PFSK-1 (cell line): ENCODE measurements at regions not wholly inside any gene's neighbourhood (a gene's known extent, or its start where the extent isn't known, plus 50 kb on each side); places are given as distances from the start of the nearest gene placed in this dataset.
A peak's percentile ranks its signal among the peaks of the same experiment; 100 is the strongest.

ENCODE experiments used
- FOXP2 ChIP-seq: optimal IDR thresholded peaks from 2 replicates; pipeline ENCODE3; 2011; ENCODE audit warnings: borderline replicate concordance, control low read depth, inconsistent platforms; ENCODE audit not compliant: insufficient read depth; ENCODE audit errors: extremely low read length, extremely low read depth
- POLR2AphosphoS5 ChIP-seq: IDR thresholded peaks from 2 replicates; pipeline ENCODE4 v1.6.1; 2012; ENCODE audit warnings: low read depth, mild to moderate bottlenecking, control low read depth, low read length, moderate library complexity
- SIN3A ChIP-seq: IDR thresholded peaks from 2 replicates; pipeline ENCODE4 v1.6.1; 2012; ENCODE audit warnings: mild to moderate bottlenecking, low read length, moderate library complexity, borderline replicate concordance; ENCODE audit not compliant: insufficient read depth
- TAF1 ChIP-seq: IDR thresholded peaks from 2 replicates; pipeline ENCODE4 v1.6.1; 2012; ENCODE audit warnings: low read length, control low read depth, borderline replicate concordance; ENCODE audit not compliant: insufficient read depth
- TF ChIP-seq, protein P1 (sequence below), 2 experiments: IDR thresholded peaks; 2 replicates each; pipeline versions ENCODE4 v1.6.1 to v1.8.0; 2011 to 2012; ENCODE audit warnings: low read depth in 2 of 2, low read length in 2 of 2, control low read depth in 1 of 2, inconsistent platforms in 1 of 2, mild to moderate bottlenecking in 1 of 2, moderate library complexity in 1 of 2; ENCODE audit not compliant: insufficient read depth in 1 of 2

DNA sequence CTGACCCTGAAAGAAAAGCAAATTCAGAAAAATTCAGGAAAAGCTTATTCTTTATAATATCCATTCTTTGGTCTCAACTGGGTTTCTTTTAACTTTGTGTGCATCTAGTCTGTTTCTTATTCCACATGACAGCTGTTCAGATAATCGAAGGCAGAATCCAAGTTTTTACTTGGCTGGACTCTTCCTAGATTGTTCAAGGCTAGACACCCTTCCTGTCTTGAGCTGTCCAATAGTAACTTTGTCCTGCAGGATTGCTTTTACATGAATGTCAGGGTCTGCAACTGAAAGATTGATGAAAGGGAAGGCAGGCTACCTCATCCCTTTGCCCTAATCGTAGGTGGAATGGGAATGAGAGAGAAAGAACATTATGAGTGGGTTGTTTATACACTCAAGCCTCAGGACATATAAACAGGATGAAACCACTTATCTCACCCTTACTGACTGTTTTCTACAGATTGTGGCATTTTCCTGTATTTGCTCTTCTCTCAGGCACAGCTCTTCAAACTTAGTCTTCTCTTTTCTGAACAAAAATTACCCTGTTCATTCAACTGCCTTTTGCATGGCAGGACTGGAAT is 76.9 kb downstream of the LEPR start:
- TF ChIP-seq POLR2AphosphoS5, result no peak
- TF ChIP-seq, protein P1, sequence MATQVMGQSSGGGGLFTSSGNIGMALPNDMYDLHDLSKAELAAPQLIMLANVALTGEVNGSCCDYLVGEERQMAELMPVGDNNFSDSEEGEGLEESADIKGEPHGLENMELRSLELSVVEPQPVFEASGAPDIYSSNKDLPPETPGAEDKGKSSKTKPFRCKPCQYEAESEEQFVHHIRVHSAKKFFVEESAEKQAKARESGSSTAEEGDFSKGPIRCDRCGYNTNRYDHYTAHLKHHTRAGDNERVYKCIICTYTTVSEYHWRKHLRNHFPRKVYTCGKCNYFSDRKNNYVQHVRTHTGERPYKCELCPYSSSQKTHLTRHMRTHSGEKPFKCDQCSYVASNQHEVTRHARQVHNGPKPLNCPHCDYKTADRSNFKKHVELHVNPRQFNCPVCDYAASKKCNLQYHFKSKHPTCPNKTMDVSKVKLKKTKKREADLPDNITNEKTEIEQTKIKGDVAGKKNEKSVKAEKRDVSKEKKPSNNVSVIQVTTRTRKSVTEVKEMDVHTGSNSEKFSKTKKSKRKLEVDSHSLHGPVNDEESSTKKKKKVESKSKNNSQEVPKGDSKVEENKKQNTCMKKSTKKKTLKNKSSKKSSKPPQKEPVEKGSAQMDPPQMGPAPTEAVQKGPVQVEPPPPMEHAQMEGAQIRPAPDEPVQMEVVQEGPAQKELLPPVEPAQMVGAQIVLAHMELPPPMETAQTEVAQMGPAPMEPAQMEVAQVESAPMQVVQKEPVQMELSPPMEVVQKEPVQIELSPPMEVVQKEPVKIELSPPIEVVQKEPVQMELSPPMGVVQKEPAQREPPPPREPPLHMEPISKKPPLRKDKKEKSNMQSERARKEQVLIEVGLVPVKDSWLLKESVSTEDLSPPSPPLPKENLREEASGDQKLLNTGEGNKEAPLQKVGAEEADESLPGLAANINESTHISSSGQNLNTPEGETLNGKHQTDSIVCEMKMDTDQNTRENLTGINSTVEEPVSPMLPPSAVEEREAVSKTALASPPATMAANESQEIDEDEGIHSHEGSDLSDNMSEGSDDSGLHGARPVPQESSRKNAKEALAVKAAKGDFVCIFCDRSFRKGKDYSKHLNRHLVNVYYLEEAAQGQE (IDR thresholded peaks at IDR 0.05; ENCODE audit: insufficient read depth in 1 of 2, low read depth in 2 of 2, low read length in 2 of 2), result peak in 1 of 2 experiments; percentile 76; a peak in 2 of 4 replicates

DNA sequence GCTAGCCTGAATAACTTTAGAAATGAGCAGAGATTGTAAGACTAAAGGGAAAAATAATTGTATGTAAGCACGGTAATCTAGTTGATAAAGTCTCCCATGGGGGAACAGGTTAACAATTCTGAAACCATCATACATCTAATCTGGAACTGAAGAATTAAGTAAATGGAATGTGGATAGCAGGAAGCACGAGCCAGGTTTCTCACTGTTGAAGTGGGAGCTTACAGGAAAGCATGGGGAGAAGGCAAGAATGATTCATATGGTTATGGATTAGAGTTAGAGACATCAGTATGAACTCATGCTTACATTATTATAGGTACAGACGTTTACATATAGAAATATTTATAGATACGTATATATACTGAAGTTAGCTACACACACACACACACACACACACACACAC is 83.0 kb downstream of the LEPR start:
- TF ChIP-seq SIN3A, result no peak
- no peak for TF ChIP-seq POLR2AphosphoS5
- TF ChIP-seq, protein P1 (IDR thresholded peaks at IDR 0.05; ENCODE audit: insufficient read depth in 1 of 2, low read depth in 2 of 2, low read length in 2 of 2), result no peak
- no peak for TF ChIP-seq FOXP2
- no peak for TF ChIP-seq TAF1

DNA sequence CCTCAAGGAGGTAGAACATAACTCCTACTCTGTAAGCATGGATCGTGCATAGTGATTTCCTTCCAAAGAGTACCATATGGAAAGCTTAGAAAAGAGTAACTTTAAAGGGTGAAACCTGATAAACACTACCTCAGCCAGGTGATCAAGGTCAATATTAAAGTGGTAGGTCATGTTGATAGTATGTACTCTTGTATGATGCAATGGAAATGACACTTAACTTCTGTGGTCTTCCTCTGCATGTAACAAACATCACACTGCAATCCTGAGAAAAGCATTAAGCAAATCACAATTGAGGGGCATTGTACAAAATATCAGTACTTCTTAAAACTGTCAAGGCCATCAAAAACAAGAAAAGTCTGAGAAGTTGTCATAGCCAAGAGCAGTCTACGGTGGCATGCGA is 83.8 kb downstream of the LEPR start:
- TF ChIP-seq POLR2AphosphoS5, result no peak
- TF ChIP-seq, protein P1 (IDR thresholded peaks at IDR 0.05; ENCODE audit: insufficient read depth in 1 of 2, low read depth in 2 of 2, low read length in 2 of 2), result no peak
- TF ChIP-seq SIN3A, result no peak
- no peak for TF ChIP-seq TAF1
- TF ChIP-seq FOXP2, result no peak

DNA sequence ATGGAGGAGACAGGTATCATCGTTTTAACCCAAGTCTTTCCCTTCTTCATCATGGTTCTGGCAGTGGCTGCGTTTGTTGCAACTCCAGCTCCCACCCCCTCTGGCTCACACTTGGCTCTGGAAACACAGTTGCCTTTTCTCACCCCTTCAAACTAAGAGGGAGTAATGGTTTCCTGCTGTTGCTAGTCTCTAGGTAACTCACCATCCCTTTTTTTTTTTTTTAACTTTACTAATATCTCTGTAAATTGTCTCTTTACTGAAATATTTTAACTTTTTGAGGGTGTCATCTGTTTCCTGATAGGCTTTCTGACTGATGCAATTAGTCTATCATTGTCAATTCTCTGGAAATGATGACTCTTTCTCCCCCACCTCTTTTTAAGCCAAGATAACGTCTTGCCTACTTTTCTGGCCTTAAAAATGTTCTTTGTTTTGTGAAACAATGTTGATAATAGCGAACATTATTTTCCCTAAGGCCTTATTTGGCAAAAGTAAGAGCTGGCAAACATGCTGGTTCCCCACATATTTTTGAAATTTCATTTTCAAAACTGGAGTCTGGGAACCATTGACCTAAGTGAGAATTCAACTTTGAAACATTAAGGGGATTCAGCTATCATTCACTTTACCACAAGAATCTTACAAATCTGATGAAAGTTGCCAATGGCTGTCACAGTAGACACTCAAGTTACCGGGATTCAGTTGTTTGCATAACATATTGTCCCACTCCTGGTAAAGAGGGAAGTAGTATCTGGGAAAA is 85.3 kb downstream of the LEPR start:
- TF ChIP-seq FOXP2, result no peak
- TF ChIP-seq, protein P1 (IDR thresholded peaks at IDR 0.05; ENCODE audit: insufficient read depth in 1 of 2, low read depth in 2 of 2, low read length in 2 of 2), result no peak
- no peak for TF ChIP-seq TAF1
- TF ChIP-seq SIN3A, result no peak
- TF ChIP-seq POLR2AphosphoS5, result no peak
